ENCODE measurements at regions not wholly inside any gene's neighbourhood (a gene's known extent, or its start where the extent isn't known, plus 50 kb on each side); places are given as distances from the start of the nearest gene placed in this dataset.

DNA sequence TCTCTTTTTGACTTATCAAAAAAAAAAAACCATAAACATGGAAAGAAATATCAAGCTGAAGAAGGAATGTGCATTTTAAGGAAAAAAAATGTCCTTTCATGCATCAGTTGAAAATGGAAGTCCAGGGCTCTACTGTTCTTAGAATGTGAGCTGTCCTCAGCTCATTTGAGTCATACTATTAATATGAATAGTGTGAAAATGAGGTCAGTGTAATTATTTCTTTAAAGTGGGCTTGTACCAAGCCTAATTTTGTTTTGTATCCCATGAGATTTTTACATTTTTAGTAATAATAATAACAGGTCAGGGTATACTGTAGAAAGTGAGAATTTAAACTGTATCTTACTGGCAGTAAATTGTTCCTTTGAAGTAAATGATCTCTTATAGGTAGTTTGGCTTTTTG, 148.5 kb downstream of the NAA11 start:
- TF ChIP-seq, protein P1, sequence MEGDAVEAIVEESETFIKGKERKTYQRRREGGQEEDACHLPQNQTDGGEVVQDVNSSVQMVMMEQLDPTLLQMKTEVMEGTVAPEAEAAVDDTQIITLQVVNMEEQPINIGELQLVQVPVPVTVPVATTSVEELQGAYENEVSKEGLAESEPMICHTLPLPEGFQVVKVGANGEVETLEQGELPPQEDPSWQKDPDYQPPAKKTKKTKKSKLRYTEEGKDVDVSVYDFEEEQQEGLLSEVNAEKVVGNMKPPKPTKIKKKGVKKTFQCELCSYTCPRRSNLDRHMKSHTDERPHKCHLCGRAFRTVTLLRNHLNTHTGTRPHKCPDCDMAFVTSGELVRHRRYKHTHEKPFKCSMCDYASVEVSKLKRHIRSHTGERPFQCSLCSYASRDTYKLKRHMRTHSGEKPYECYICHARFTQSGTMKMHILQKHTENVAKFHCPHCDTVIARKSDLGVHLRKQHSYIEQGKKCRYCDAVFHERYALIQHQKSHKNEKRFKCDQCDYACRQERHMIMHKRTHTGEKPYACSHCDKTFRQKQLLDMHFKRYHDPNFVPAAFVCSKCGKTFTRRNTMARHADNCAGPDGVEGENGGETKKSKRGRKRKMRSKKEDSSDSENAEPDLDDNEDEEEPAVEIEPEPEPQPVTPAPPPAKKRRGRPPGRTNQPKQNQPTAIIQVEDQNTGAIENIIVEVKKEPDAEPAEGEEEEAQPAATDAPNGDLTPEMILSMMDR (IDR thresholded peaks at IDR 0.05), result no peak
- no peak for TF ChIP-seq POLR2A (IDR thresholded peaks at IDR 0.05)

Data from esophagus squamous epithelium (tissue), 4 donors.